Fibroblast of the aortic adventitia (primary cell): ENCODE measurements at regions not wholly inside any gene's neighbourhood (a gene's known extent, or its start where the extent isn't known, plus 50 kb on each side); places are given as distances from the start of the nearest gene placed in this dataset.

Experiments used
- DNase-seq: peaks from one replicate; pipeline ENCODE4 v3.0.0-alpha.2; 2010; ENCODE audit warnings: low read depth
- H3K4me3 ChIP-seq: 2 replicates; pipeline ENCODE4 v1.5.1; 2011; ENCODE audit warnings: low read depth, mild to moderate bottlenecking, control low read depth, low read length, moderate library complexity
- TF ChIP-seq, protein P1 (sequence below): IDR thresholded peaks from 2 replicates; pipeline ENCODE4 v1.5.1; 2011; ENCODE audit warnings: mild to moderate bottlenecking, low read length, control low read depth, inconsistent platforms; ENCODE audit not compliant: insufficient read depth

DNA sequence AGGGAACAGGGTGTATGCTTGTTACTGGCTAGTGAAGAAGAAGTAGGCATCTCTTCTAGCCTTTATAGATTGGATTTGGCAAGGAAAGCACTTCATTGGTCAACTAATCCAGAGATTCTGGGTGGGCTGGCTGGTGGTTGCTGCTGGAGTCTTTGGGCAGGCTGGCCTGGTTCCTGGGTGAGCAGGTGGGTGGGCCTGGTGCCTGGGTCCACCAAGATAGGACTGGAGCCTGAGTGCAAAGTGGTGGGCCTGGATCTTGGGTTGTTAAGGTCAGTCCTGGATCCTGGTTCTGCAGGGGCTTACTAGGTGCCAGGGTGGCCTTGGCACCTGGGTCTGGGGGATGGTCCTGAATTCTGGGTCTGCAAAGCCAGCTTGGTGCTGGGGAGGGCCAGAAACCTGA, 482.4 kb upstream of the GHITM start:
- H3K4me3 ChIP-seq = no peak overlapping the region
- DNase-seq = no peak
- TF ChIP-seq, protein P1, sequence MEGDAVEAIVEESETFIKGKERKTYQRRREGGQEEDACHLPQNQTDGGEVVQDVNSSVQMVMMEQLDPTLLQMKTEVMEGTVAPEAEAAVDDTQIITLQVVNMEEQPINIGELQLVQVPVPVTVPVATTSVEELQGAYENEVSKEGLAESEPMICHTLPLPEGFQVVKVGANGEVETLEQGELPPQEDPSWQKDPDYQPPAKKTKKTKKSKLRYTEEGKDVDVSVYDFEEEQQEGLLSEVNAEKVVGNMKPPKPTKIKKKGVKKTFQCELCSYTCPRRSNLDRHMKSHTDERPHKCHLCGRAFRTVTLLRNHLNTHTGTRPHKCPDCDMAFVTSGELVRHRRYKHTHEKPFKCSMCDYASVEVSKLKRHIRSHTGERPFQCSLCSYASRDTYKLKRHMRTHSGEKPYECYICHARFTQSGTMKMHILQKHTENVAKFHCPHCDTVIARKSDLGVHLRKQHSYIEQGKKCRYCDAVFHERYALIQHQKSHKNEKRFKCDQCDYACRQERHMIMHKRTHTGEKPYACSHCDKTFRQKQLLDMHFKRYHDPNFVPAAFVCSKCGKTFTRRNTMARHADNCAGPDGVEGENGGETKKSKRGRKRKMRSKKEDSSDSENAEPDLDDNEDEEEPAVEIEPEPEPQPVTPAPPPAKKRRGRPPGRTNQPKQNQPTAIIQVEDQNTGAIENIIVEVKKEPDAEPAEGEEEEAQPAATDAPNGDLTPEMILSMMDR = no peak

DNA sequence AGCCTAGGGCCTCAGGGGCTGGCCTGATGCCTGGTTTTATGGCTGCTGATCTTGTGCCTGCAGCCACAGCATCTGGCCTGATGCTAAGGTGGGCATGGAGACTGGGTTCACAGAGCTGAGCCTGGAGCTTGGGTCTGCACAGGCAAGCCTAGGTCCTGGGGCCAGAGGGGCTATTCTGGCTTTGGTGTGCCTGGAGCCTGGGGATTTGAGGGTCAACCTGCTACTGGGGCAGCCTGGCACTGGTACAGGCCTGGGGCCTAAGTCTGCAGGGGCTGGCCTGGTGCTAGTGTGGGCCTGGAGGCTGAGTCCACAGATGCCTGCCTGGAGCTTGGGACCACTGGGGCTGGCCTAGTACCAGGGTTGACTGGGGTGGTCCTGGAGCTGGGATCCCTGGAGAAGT, 481.8 kb upstream of the GHITM start:
- TF ChIP-seq, protein P1 = no peak
- DNase-seq = no peak
- no peak overlapping the region for H3K4me3 ChIP-seq

DNA sequence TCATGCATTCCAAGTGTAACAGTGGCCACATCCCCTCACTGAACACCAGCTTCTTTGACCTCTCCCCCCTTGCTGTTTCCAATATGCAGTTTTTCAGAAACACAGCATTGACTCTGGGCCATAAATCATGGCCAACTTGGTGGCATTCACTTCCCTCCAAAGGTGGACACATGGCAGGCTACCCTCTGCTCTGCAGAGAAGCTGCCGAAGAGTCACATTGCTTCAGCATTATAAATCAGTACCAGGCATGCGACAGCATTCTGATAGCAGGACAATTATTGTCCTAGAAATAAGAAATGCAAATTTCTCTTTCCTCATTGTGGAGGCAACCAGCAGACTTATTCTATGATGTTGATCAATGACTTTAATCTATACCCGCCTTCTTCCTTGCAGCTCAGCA, 475.4 kb upstream of the GHITM start:
- TF ChIP-seq, protein P1 = no peak
- H3K4me3 ChIP-seq = no peak overlapping the region
- no peak for DNase-seq

DNA sequence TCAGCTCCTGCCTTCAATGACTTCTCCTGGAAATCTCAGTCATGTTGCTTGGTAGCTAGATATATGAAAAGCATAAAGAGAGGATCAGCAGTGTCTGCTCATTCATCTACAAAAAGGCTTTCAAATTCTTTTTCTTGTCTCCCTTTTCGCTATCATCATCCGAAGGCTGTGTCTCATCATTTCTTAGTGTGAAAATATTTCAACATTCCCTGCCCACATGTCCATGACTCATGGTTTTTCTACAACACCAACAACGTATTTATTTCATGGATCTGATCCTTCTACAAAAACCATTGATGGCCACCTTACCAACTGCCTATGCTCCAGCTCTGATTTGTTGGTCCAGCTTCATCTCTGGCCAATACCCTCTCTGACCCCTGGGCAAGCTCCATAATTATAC, 472.5 kb upstream of the GHITM start:
- no peak overlapping the region for H3K4me3 ChIP-seq
- DNase-seq = no peak
- TF ChIP-seq, protein P1 = no peak

DNA sequence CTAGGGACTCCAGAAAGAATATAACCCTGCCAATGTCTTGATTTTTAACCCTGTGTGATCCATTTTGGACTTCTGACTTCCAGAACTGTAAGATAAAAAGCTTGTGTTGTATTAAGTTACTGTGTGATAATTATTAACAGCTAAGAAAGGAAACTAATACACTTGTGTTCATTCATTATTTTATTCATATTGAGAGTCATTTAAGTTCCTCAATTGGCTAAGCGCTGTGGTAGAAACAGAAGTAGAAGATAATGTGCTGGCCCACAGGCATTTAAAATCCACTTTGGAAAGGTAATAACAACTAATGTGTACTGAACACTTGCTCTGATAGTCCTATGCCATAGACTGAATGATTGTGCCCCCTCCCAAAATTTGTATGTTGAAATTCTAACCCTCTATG, 471.7 kb upstream of the GHITM start:
- TF ChIP-seq, protein P1 = no peak
- DNase-seq = no peak
- H3K4me3 ChIP-seq = no peak overlapping the region

DNA sequence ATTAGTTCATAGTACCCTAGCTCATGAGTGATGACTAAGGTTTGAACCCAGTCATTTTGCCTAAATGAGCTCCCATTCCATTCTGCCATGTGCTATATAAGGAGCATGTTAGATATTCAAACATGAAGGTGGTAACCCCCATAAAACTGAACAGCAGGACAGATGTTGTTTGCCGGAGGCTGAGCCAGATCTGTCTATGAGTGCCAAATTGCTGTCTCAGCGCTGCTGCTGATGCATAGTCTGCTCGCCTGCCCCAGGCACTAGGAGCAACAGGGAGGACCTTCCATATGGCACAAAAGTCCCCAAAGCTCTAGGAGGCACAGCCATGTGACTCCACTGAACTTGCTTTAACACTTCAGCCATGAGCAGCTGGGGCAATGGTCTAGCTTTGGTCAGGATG, 466.0 kb upstream of the GHITM start:
- no peak for DNase-seq
- H3K4me3 ChIP-seq = no peak overlapping the region
- TF ChIP-seq, protein P1 = no peak

DNA sequence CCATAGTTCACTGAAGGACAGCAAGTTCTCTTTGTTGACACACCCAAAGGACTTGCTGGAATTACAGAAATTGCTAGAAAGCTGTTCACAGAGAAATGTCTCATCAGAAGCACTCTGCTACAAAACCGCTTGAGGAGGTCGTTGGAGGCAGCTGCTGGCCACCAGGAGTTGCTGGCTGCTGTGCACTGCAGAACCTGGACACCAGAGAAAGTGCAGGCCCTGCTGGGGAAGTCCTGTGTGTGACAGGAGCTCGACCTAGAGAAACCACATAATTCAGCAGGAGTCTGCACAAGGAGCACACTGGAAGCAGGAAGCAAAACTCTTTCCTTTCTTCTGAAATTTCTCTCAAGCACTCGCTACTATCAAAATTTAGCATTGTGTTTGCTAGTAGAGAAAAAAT, 461.5 kb upstream of the GHITM start:
- no peak for DNase-seq
- TF ChIP-seq, protein P1 = no peak

More for the DNA sequence above, 461.5 kb upstream of the GHITM start:
- H3K4me3 ChIP-seq = no peak overlapping the region
